ENCODE measurements at regions not wholly inside any gene's neighbourhood (a gene's known extent, or its start where the extent isn't known, plus 50 kb on each side); places are given as distances from the start of the nearest gene placed in this dataset.
"Not testable (repeated sequence)": the region's sequence is repeated elsewhere in the genome, so short reads cannot be mapped to it uniquely, and the experiment has no call there.

DNA sequence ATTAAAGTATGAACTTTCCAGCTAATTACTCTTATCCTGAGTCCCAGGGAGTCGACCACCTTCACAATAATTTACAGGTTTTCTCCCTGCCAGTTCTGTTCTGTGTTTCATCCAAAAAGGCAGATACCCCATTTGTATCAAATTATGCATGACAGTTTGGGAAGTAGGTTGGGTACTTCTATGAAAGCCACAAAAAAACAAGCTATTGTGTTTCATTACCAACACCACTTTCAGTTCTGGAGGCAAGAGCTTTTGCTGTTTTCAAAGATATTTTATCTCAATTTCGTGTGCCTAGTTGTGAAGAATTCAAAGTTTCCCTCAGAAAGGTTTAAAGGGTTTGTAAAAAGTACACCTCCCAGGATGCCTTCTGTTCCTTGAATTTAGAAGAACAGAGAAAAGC is 557.4 kb downstream of the FLRT2 start:
- no peak for DNase-seq (ENCODE audit: low read depth in 2 of 2)

GRCh38 chr14:86086962-86087361 is 557.0 kb downstream of the FLRT2 start:
- no peak for DNase-seq (ENCODE audit: low read depth in 2 of 2)

DNA sequence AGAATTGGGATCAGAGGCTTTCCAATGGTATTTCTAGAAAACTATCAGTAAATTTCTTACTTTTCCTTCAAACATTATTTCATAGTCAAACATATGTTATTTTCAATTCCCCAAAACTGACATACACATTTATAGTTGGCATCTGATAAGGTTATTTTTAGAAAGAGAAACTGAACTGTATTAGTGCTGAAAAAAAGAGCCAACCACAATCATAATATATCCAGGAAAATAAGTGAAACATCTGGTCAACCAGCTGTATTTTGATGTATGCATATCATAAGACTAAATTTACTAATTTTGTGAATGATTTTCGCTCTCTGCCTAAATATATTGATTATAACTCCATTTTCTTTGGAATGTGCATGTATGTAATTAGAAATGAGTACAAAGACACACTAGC is 554.2 kb downstream of the FLRT2 start:
- DNase-seq (ENCODE audit: low read depth in 2 of 2): no peak

DNA sequence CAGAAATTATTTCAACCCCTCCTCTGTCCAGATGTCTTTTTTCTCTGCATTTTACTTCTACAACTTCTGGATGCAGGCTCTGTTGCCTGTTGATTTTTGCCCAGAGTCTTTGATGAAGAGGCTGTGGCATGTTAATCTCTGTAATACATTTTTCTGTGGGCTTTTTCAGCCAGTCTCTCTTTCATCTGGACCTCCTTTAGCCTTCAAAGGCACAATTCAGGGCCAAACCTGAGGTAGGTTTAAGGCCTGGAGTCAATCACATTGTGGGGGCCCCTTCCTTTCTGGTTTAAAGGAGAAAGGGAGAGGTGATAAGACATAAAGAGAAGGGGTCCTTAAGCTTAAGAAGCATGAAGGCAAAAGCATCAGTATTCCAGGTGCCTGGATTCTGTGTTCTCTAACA is 553.7 kb downstream of the FLRT2 start:
- DNase-seq (ENCODE audit: low read depth in 2 of 2): no peak

GRCh38 chr14:86072116-86072894 is 542.4 kb downstream of the FLRT2 start:
- no peak for DNase-seq (ENCODE audit: low read depth in 2 of 2)

DNA sequence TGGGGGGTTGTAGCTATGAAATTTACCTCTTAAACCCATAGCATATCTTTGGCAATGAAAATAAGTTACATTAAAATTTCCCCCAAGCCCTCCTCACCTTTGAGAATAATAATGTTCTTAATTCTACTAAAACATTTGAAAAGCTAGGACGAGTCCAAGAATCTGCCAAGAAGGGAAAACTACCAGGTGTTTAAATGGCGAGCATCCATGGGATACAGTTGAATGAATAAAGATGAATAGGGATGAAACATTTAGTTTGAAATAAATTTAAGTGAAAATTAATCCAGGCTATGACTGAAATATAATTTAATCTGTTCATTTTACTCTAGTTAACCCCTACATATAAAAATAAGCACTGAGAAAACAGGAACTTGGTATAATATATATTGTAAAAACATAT is 536.7 kb downstream of the FLRT2 start:
- DNase-seq (ENCODE audit: low read depth in 2 of 2): no peak

- no peak for DNase-seq (ENCODE audit: low read depth in 2 of 2)
Observed at GRCh38 chr14:86065407-86065806, 535.5 kb downstream of the FLRT2 start.

DNA sequence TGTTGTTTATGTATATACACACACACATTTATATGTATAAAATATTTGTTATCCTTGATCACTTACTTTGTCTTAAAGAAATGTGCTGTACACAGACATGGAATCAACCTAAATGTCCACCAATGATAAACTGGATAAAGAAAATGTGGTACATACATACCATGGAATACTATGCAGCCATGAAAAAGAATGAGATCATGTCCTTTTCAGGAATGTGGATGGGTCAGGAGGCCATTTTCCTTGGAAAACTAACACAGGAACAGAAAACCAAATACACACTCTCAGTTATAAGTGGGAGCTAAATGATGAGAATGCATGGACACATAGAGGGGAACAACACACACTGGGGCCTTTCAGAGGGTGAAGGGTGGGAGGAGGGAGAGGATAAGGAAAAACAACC is 534.7 kb downstream of the FLRT2 start:
- not testable (repeated sequence) for DNase-seq (ENCODE audit: low read depth in 2 of 2)

- DNase-seq (ENCODE audit: low read depth in 2 of 2): peak; percentile 5 to 8
Observed at GRCh38 chr14:86057018-86057667, 527.2 kb downstream of the FLRT2 start.

GRCh38 chr14:86055512-86056075 is 525.6 kb downstream of the FLRT2 start:
- DNase-seq (ENCODE audit: low read depth in 2 of 2): no peak

- DNase-seq (ENCODE audit: low read depth in 2 of 2): no peak
Observed at GRCh38 chr14:86052868-86053267, 522.9 kb downstream of the FLRT2 start.

DNA sequence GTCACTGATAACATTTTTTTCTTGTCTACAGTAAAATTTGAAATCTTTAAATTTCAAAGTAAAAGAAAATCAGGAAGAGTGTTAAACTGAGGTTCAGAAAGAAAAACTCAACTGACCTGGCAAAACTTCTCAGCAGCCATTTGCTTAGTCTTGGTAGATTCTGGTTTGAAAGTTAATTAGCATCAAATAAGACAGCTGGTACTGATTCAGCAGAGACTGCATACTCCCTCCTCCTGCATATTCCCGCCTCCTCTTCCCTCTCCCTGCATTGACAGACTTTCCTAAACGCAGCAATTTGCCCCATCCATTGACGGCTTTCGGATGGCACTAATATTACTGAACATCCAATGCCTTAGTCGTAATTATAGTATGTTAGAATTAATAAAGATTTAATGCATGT is 520.8 kb downstream of the FLRT2 start:
- no peak for DNase-seq (ENCODE audit: low read depth in 2 of 2)

- DNase-seq (ENCODE audit: low read depth in 2 of 2): no peak
Observed at GRCh38 chr14:86050072-86050683, 520.2 kb downstream of the FLRT2 start.

DNA sequence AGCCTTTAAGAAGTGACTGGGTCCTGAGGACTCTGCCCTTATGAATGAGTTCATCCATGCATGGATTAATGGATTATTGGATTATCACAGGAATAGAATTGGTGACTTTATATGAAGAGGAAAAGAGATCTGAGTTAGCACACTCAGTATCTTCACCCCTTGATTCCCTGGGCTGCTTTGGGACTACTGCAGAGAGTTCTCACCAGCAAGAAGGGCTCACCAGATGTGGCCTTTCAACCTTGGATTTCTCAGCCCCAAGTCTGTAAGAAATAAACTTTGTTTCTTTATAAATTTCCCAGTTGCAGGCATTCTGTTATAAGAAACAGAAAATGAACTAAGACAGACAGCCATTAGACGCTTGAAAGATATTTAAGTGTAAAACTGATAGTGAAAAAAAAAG is 509.2 kb downstream of the FLRT2 start:
- DNase-seq (ENCODE audit: low read depth in 2 of 2): no peak

DNA sequence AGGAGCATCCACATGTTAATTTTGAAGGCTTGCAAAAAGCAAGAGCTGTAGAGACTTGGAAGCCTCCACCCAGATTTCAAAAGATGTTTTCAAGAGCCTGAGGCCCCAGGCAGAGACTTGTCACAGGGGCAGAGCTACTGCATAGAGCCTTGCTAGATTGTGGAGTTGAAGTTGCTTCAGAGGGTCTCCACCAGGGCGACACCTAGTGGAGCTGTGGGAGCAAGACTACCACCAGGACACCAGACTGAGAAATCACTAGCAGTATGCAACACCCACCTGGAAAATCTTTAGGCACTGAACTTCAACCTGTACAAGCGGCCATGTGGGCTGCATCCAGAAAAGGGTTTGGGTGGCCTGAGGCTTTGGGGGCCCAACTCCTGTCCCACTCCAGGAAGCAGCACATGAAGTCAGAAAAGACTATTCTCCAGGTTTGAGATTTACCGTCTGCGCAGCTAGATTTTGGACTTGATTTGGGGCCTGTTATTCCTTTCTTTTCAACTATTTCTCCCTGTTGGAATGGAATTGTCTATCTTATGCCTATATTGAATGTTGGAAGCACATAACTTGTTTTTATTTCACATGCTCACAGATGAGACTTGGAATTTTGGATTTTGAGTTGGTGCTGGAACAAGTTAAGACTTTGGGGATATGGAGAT is 508.6 kb downstream of the FLRT2 start:
- peak; percentile 10 to 13 for DNase-seq (ENCODE audit: low read depth in 2 of 2)

- DNase-seq (ENCODE audit: low read depth in 2 of 2): no peak
Observed at GRCh38 chr14:86035882-86036281, 505.9 kb downstream of the FLRT2 start.

DNA sequence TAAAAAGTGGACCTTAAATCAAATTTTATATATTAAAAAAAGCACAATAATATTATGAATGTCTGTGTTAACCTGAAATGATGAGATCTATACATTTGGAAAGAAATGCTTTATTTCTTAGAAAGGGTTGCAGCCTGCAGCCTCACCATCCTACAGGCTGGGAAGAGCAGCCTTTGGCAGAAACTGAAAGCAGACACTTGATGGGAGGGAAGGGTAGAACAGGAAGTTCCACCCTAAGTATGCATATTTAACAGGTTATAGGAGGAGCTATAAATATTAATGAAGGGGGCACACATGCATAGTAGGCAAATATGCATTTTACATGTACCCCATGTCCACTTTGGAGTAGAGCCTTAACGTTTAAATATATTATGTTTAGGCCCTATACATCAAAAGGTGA is 498.0 kb downstream of the FLRT2 start:
- DNase-seq (ENCODE audit: low read depth in 2 of 2): no peak

DNA sequence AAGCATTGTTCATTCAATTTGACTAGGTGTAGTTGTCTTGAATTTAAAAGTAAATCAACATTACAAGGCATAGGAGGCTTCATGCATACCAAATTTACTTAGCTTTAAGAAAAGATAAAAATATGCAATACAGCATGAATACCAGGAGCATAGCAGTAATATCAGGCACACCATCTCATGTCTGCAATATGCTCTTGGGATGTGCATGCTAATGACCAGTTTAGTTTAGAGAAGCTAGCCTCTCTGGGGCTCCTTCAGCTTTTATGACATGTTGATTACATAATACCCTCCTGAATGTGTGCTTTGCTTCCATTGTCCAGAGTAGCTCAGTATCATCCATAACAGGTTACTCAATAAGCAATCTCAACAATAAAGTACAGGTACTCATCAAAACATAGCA is 497.2 kb downstream of the FLRT2 start:
- no peak for DNase-seq (ENCODE audit: low read depth in 2 of 2)

- DNase-seq (ENCODE audit: low read depth in 2 of 2): no peak
Observed at GRCh38 chr14:86022031-86022629, 492.2 kb downstream of the FLRT2 start.

- no peak for DNase-seq (ENCODE audit: low read depth in 2 of 2)
Observed at GRCh38 chr14:86020841-86021240, 490.9 kb downstream of the FLRT2 start.

GRCh38 chr14:86015941-86016340 is 486.0 kb downstream of the FLRT2 start:
- no peak for DNase-seq (ENCODE audit: low read depth in 2 of 2)

DNA sequence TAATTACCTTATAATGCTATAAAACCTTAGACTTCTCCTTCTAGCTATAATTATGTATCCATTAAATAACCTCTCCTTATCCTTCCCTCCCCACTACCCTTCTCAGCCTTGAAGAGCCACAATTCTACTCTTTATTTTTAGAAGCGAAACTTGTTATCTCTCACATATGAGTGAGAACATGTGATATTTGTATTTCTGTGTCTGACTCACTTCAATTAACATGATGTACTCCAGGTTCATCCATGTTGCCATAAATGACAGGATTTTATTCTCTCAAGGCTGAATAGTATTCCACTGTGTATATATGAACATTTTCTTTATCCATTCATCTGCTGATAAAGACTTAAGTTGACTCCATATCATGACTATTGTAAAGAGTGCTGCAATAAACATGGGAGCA is 485.6 kb downstream of the FLRT2 start:
- DNase-seq (ENCODE audit: low read depth in 2 of 2): no peak
